ENCODE measurements at regions not wholly inside any gene's neighbourhood (a gene's known extent, or its start where the extent isn't known, plus 50 kb on each side); places are given as distances from the start of the nearest gene placed in this dataset.
A peak's percentile ranks its signal among the peaks of the same experiment; 100 is the strongest.

GRCh38 chr9:106309925-106310324 lies 553.0 kb upstream of the ZNF462 start:
- H4K91ac ChIP-seq (ENCODE audit: insufficient read length, low read depth, low read length): no peak overlapping the region
- H2BK20ac ChIP-seq (ENCODE audit: low read depth, low read length, poor library complexity, severe bottlenecking): no peak overlapping the region
- H3K4me3 Mint-ChIP-seq: no peak overlapping the region
- H3K79me2 ChIP-seq (ENCODE audit: insufficient read depth, low read length): no peaks in the 10 kb centered on the region
- H3K4ac ChIP-seq (ENCODE audit: low read depth, low read length): no peak overlapping the region
- no peak for TF ChIP-seq CTCF (conservative IDR thresholded peaks at IDR 0.05)
- H3K9me3 ChIP-seq (ENCODE audit: control insufficient read depth, low read depth, low read length): no peaks in the 10 kb centered on the region
- H3K27me3 ChIP-seq (ENCODE audit: insufficient read depth, low read length): no peaks in the 10 kb centered on the region
- no peak for DNase-seq
- no peak overlapping the region for H4K8ac ChIP-seq (replicated peaks; ENCODE audit: insufficient read length, low read depth, low read length)
- peaks cover 18% of the 10 kb centered on the region in 2 experiments for H3K4me1 Mint-ChIP-seq
- H3K23me2 ChIP-seq (ENCODE audit: insufficient read length, low read depth, low read length, poor library complexity, severe bottlenecking): no peaks in the 10 kb centered on the region
- H3K56ac ChIP-seq (ENCODE audit: insufficient read length, low read depth, low read length): no peak overlapping the region
- no peak overlapping the region for H2AK5ac ChIP-seq (ENCODE audit: insufficient read length, low read length)
- peaks cover 5% of the 10 kb centered on the region for H3K27me3 Mint-ChIP-seq (ENCODE audit: low read depth)
- no CpG with 5 or more reads among the region's 1 CpG for WGBS (ENCODE audit: extremely low coverage, insufficient read length, low lambda C conversion rate)
- no peak overlapping the region for H3K14ac ChIP-seq (ENCODE audit: insufficient read depth, low read length)
- H4K5ac ChIP-seq (ENCODE audit: insufficient read length, low read depth, low read length): no peak overlapping the region
- no peak overlapping the region for H3K18ac ChIP-seq (ENCODE audit: insufficient read length, low read depth, low read length)
- H3K9me3 Mint-ChIP-seq: peaks cover 0 to 3% of the 10 kb centered on the region in 2 experiments; a peak in 1 of 5 replicates
- H3K23ac ChIP-seq (ENCODE audit: insufficient read length, low read depth, low read length): no peak overlapping the region
- no peak overlapping the region for H3K4me2 ChIP-seq (ENCODE audit: insufficient read depth, insufficient read length, low read length)
- no peaks in the 10 kb centered on the region for H4K20me1 ChIP-seq (ENCODE audit: control insufficient read depth, insufficient read depth, insufficient read length)
- H2BK15ac ChIP-seq (ENCODE audit: low read depth, low read length): no peak overlapping the region
- no peak overlapping the region for H3T11ph ChIP-seq (ENCODE audit: low read length)
- H3K4me1 ChIP-seq (ENCODE audit: insufficient read depth, low read length): peaks cover 5% of the 10 kb centered on the region; the same call in 1 of the 2 replicates
- H2AFZ ChIP-seq (ENCODE audit: low read length): no peak overlapping the region
- 0 out of 7 replicates have a peak overlapping the region, but pooled peaks of 1 of the 3 experiments have one; percentile 62 for H3K27ac Mint-ChIP-seq
- no peaks in the 10 kb centered on the region; a peak in 1 of 7 replicates for H3K36me3 Mint-ChIP-seq (ENCODE audit: insufficient read depth in 1 of 3, low read depth in 3 of 3)
- no peak overlapping the region for H3K9ac ChIP-seq (ENCODE audit: extremely low read depth, insufficient read length, low read length)
- H3K27ac ChIP-seq (ENCODE audit: insufficient read length, low read depth, low read length): no peak overlapping the region
- no peak overlapping the region for H2BK120ac ChIP-seq (ENCODE audit: low read depth, low read length, poor library complexity, severe bottlenecking)
- no peaks in the 10 kb centered on the region for H3K79me1 ChIP-seq (ENCODE audit: insufficient read depth, low read depth, low read length, poor library complexity, severe bottlenecking)
- H2BK5ac ChIP-seq (ENCODE audit: insufficient read length, low read length): no peak overlapping the region
- no peak overlapping the region for H2BK12ac ChIP-seq (ENCODE audit: insufficient read length, low read depth, low read length)

Measured in H9 (cell line).